HEK293T (cell line): ENCODE measurements at regions not wholly inside any gene's neighbourhood (a gene's known extent, or its start where the extent isn't known, plus 50 kb on each side); places are given as distances from the start of the nearest gene placed in this dataset.

Source experiments
- CTCF ChIA-PET: fragments of 350-600 bp; formaldehyde crosslinking; extraction: SDS; loops from one replicate; lab custom pipeline; 2021; ENCODE audit warnings: antibody characterized with exemption, inconsistent platforms; lab: Yijun Ruan, JAX
- POLR2A ChIA-PET: fragments of 350-600 bp; formaldehyde crosslinking; extraction: SDS; loops from one replicate; lab custom pipeline; 2020; ENCODE audit warnings: antibody characterized with exemption, inconsistent platforms; lab: Yijun Ruan, JAX
- DNase-seq: peaks from one replicate; pipeline ENCODE4 v3.0.0; 2012; ENCODE audit warnings: mixed read lengths; ENCODE audit errors: extremely low spot score
- ARNT ChIP-seq: fragments of 450-650 bp; IDR thresholded peaks from 2 replicates; pipeline ENCODE4 v1.6.1; 2017; ENCODE audit warnings: mild to moderate bottlenecking
- BHLHE40 ChIP-seq: fragments of 450-650 bp; IDR thresholded peaks from 2 replicates; pipeline ENCODE4 v1.6.1; 2016; ENCODE audit warnings: mild to moderate bottlenecking, moderate library complexity, borderline replicate concordance
- CTBP1 ChIP-seq: fragments of 450-650 bp; IDR thresholded peaks from 2 replicates; pipeline ENCODE4 v1.6.1; 2016; ENCODE audit warnings: borderline replicate concordance
- ELF4 ChIP-seq: fragments of 450-650 bp; IDR thresholded peaks from 2 replicates; pipeline ENCODE4 v1.6.1; 2017; ENCODE audit warnings: antibody characterized with exemption
- FOXA1 ChIP-seq: fragments of 450-650 bp; IDR thresholded peaks from 2 replicates; pipeline ENCODE4 v1.6.1; 2016; ENCODE audit warnings: mild to moderate bottlenecking
- FOXK2 ChIP-seq: fragments of 450-650 bp; IDR thresholded peaks from 2 replicates; pipeline ENCODE4 v1.6.1; 2016; ENCODE audit warnings: mild to moderate bottlenecking
- FOXM1 ChIP-seq: fragments of 450-650 bp; IDR thresholded peaks from 2 replicates; pipeline ENCODE4 v1.6.1; 2017; ENCODE audit warnings: mild to moderate bottlenecking, borderline replicate concordance
- HDGF ChIP-seq: fragments of 450-650 bp; IDR thresholded peaks from 2 replicates; pipeline ENCODE4 v1.6.1; 2017; ENCODE audit warnings: antibody characterized with exemption, borderline replicate concordance
- L3MBTL2 ChIP-seq: fragments of 450-650 bp; conservative IDR thresholded peaks from 2 replicates; pipeline ENCODE4 v1.6.1; 2016; ENCODE audit warnings: mild to moderate bottlenecking
- LEF1 ChIP-seq: fragments of 450-650 bp; IDR thresholded peaks from 2 replicates; pipeline ENCODE4 v1.6.1; 2017; ENCODE audit warnings: mild to moderate bottlenecking, borderline replicate concordance
- NFRKB ChIP-seq: fragments of 450-650 bp; IDR thresholded peaks from 2 replicates; pipeline ENCODE4 v1.6.1; 2016; ENCODE audit warnings: mild to moderate bottlenecking, moderate library complexity
- SP1 ChIP-seq: fragments of 450-650 bp; IDR thresholded peaks from 2 replicates; pipeline ENCODE4 v1.6.1; 2017
- SUZ12 ChIP-seq: fragments of 450-650 bp; IDR thresholded peaks from 2 replicates; pipeline ENCODE4 v1.6.1; 2016; ENCODE audit warnings: mild to moderate bottlenecking
- TARDBP ChIP-seq: fragments of 450-650 bp; IDR thresholded peaks from 2 replicates; pipeline ENCODE4 v1.6.1; 2016
- ZNF384 ChIP-seq: fragments of 450-650 bp; IDR thresholded peaks from 2 replicates; pipeline ENCODE4 v1.6.1; 2016
- TF ChIP-seq, protein P1 (sequence below): fragments of 450-650 bp; IDR thresholded peaks from 2 replicates; pipeline ENCODE4 v1.6.1; 2016

- no peak for DNase-seq
- POLR2A ChIA-PET = no interaction called here
- CTCF ChIA-PET = no interaction called here
- no peak for TF ChIP-seq NFRKB
- no peak for TF ChIP-seq BHLHE40
- no peak for TF ChIP-seq L3MBTL2
- no peak for TF ChIP-seq FOXA1
- TF ChIP-seq SP1 = no peak
- no peak for TF ChIP-seq FOXM1
- TF ChIP-seq TARDBP = no peak
- no peak for TF ChIP-seq FOXK2
- no peak for TF ChIP-seq LEF1
- no peak for TF ChIP-seq ZNF384
- TF ChIP-seq ARNT = no peak
Observed at GRCh38 chr20:60381643-60382400, 423.6 kb downstream of the CDH26 start.

DNA sequence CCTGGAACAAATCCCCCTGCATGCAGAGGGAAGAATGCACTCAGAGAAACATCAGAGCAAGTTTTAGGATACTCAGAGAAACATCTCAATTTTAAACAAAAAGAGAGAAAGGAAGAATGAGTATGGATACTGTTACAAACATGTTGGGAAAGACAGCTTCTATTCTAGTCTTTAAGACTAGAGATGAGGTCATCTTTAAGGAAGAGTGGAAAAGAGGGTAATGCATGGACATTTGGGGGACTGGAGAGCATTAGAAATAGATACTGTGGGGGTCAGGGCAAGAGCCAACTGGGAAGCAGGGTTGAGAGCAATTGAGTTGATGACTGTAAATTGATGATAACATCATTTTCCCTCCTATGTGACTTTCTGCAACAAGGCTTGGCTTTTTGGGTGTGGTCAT is 431.2 kb downstream of the CDH26 start:
- DNase-seq = no peak
- ChIA-PET CTCF (no interaction called here), POLR2A (no interaction called here)
- TF ChIP-seq FOXA1 (no peak), SP1 (no peak), ZNF384 (no peak), HDGF (no peak), SUZ12 (no peak), CTBP1 (no peak), FOXM1 (no peak), L3MBTL2 (no peak), TARDBP (no peak), ARNT (no peak), NFRKB (no peak), ELF4 (no peak), FOXK2 (no peak), LEF1 (no peak), BHLHE40 (no peak)
- TF ChIP-seq, protein P1, sequence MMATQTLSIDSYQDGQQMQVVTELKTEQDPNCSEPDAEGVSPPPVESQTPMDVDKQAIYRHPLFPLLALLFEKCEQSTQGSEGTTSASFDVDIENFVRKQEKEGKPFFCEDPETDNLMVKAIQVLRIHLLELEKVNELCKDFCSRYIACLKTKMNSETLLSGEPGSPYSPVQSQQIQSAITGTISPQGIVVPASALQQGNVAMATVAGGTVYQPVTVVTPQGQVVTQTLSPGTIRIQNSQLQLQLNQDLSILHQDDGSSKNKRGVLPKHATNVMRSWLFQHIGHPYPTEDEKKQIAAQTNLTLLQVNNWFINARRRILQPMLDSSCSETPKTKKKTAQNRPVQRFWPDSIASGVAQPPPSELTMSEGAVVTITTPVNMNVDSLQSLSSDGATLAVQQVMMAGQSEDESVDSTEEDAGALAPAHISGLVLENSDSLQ = no peak

- no peak for DNase-seq
- CTCF ChIA-PET = no interaction called here
- POLR2A ChIA-PET = no interaction called here
- TF ChIP-seq CTBP1 (no peak), TARDBP (no peak), SP1 (no peak), FOXM1 (no peak), HDGF (no peak), LEF1 (no peak), FOXA1 (no peak), BHLHE40 (no peak), ARNT (no peak), ELF4 (no peak), FOXK2 (no peak), NFRKB (no peak), L3MBTL2 (no peak), ZNF384 (no peak), SUZ12 (no peak)
- TF ChIP-seq, protein P1 = no peak
Observed at GRCh38 chr20:60389882-60390281, 431.7 kb downstream of the CDH26 start.

GRCh38 chr20:60395991-60396390 is 437.8 kb downstream of the CDH26 start:
- CTCF ChIA-PET = no interaction called here

GRCh38 chr20:60400567-60400966 is 442.3 kb downstream of the CDH26 start:
- ChIA-PET CTCF (no interaction called here), POLR2A (no interaction called here)
- DNase-seq = no peak

More at GRCh38 chr20:60395991-60396390, 437.8 kb downstream of the CDH26 start:
- POLR2A ChIA-PET = no interaction called here
- DNase-seq = no peak
- TF ChIP-seq NFRKB (no peak), BHLHE40 (no peak), SUZ12 (no peak), FOXA1 (no peak), ARNT (no peak), ELF4 (no peak), LEF1 (no peak), TARDBP (no peak), SP1 (no peak), HDGF (no peak), ZNF384 (no peak), FOXK2 (no peak), FOXM1 (no peak)
- TF ChIP-seq, protein P1 = no peak

More at GRCh38 chr20:60400567-60400966, 442.3 kb downstream of the CDH26 start:
- TF ChIP-seq ELF4 = no peak
- TF ChIP-seq LEF1 = no peak
- TF ChIP-seq ARNT = no peak
- no peak for TF ChIP-seq NFRKB
- TF ChIP-seq ZNF384 = no peak
- no peak for TF ChIP-seq L3MBTL2
- no peak for TF ChIP-seq TARDBP
- no peak for TF ChIP-seq CTBP1
- TF ChIP-seq BHLHE40 = no peak
- TF ChIP-seq SP1 = no peak
- no peak for TF ChIP-seq FOXK2
- TF ChIP-seq, protein P1 = no peak
- TF ChIP-seq SUZ12 = no peak
- TF ChIP-seq HDGF = no peak
